A549 (cell line): ENCODE measurements at regions not wholly inside any gene's neighbourhood (a gene's known extent, or its start where the extent isn't known, plus 50 kb on each side); places are given as distances from the start of the nearest gene placed in this dataset.

Source experiments
- ATAC-seq, 2 experiments: fragments of 200-7000 bp in 1 of 2; fragments of >200 bp in 1 of 2; cut with Nextera tagmentation in 1 of 2; cut with Tn5 transposase in 1 of 2; 3 replicates each; pipeline versions ENCODE4 v1.8.0 to v1.9.1; 2018 to 2020; ENCODE audit warnings: mild to moderate bottlenecking in 1 of 2, moderate library complexity in 1 of 2
- CTCF ChIA-PET: fragments of 300-600 bp; sonication (Branson Sonifier 250); formaldehyde crosslinking; extraction: SDS; loops from one replicate; lab custom pipeline; 2021; ENCODE audit warnings: antibody characterized with exemption, inconsistent platforms; lab: Yijun Ruan, JAX
- POLR2A ChIA-PET: fragments of 350-600 bp; formaldehyde crosslinking; extraction: SDS; loops from one replicate; lab custom pipeline; 2021; ENCODE audit warnings: antibody characterized with exemption, inconsistent platforms; lab: Yijun Ruan, JAX
- DNase-seq, 2 experiments: peaks; one replicate each; pipeline versions ENCODE4 v3.0.0 to v3.0.0-alpha.2; 2011 to 2016; ENCODE audit warnings: low read depth in 1 of 2, low spot score in 1 of 2
- FAIRE-seq: peaks from 2 replicates; lab custom pipeline; 2011; peaks lifted over from hg19 to GRCh38; lab: Jason Lieb, UNC
- H3K27ac ChIP-seq, 2 experiments: fragments of >200 bp; sonication (Bioruptor Twin); formaldehyde crosslinking; 3 replicates each; pipeline ENCODE4 v1.5.1; 2016 to 2017
- H3K4me1 ChIP-seq: fragments of >200 bp; sonication (Bioruptor Twin); formaldehyde crosslinking; 3 replicates; pipeline ENCODE4 v1.6.1; 2016
- H3K4me2 ChIP-seq: fragments of >200 bp; sonication (Bioruptor Twin); formaldehyde crosslinking; 3 replicates; pipeline ENCODE4 v1.6.1; 2016
- H3K4me3 ChIP-seq: fragments of >200 bp; sonication (Bioruptor Twin); formaldehyde crosslinking; 3 replicates; pipeline ENCODE4 v1.5.1; 2016
- H3K9me3 ChIP-seq: fragments of >200 bp; sonication (Bioruptor Twin); formaldehyde crosslinking; 3 replicates; pipeline ENCODE4 v1.6.1; 2016
- CBX8 ChIP-seq: fragments of 200-600 bp; sonication (generic); IDR thresholded peaks from 2 replicates; pipeline ENCODE4 v1.6.1; 2016
- CEBPB ChIP-seq, 2 experiments: fragments of >200 bp in 1 of 2; sonication (Bioruptor Twin) in 1 of 2; formaldehyde crosslinking in 1 of 2; IDR thresholded peaks; 2 replicates each; pipeline ENCODE4 v1.6.1; 2012 to 2016
- EHMT2 ChIP-seq: fragments of 200-600 bp; sonication (generic); IDR thresholded peaks from 2 replicates; pipeline ENCODE4 v1.6.1; 2016; ENCODE audit warnings: antibody characterized with exemption, low read depth, mild to moderate bottlenecking, moderate library complexity
- EP300 ChIP-seq, 2 experiments: fragments of >200 bp; sonication (Bioruptor Twin); formaldehyde crosslinking; IDR thresholded peaks; 2 replicates in 1 of 2; 3 replicates in 1 of 2; pipeline ENCODE4 v1.6.1; 2016 to 2017
- FOSB ChIP-seq: fragments of 250-450 bp; sonication (Bioruptor Pico); IDR thresholded peaks from 2 replicates; pipeline ENCODE4 v1.5.0; 2020; ENCODE audit warnings: mild to moderate bottlenecking, moderate library complexity
- HEYL ChIP-seq: fragments of 250-450 bp; sonication (Bioruptor Pico); IDR thresholded peaks from 2 replicates; pipeline ENCODE4 v1.8.0; 2021; ENCODE audit warnings: mild to moderate bottlenecking, moderate library complexity
- JUN ChIP-seq, 2 experiments: fragments of >200 bp; sonication (Bioruptor Twin); formaldehyde crosslinking; IDR thresholded peaks; 2 replicates in 1 of 2; 3 replicates in 1 of 2; pipeline ENCODE4 v1.6.1; 2016 to 2017
- KDM1A ChIP-seq: fragments of 200-600 bp; sonication (generic); IDR thresholded peaks from 2 replicates; pipeline ENCODE4 v1.6.1; 2016; ENCODE audit warnings: low read depth, mild to moderate bottlenecking
- KDM5A ChIP-seq: fragments of 200-600 bp; sonication (generic); IDR thresholded peaks from 2 replicates; pipeline ENCODE4 v1.6.1; 2016; ENCODE audit warnings: antibody characterized with exemption, mild to moderate bottlenecking
- MYC ChIP-seq: IDR thresholded peaks from 2 replicates; pipeline ENCODE4 v1.6.1; 2012; ENCODE audit warnings: mild to moderate bottlenecking, inconsistent platforms, low read length, improper control_type of control experiment, borderline replicate concordance
- NFE2L2 ChIP-seq: fragments of 150-350 bp; conservative IDR thresholded peaks from 2 replicates; pipeline ENCODE4 v1.6.1; 2014; ENCODE audit warnings: low read length
- PHF8 ChIP-seq: fragments of 200-600 bp; sonication (generic); IDR thresholded peaks from 2 replicates; pipeline ENCODE4 v1.6.1; 2016; ENCODE audit warnings: low read depth, mild to moderate bottlenecking, antibody characterized with exemption, moderate library complexity, borderline replicate concordance
- RAD21 ChIP-seq, 2 experiments: fragments of >200 bp in 1 of 2; sonication (Bioruptor Twin) in 1 of 2; formaldehyde crosslinking in 1 of 2; IDR thresholded peaks in 1 of 2; conservative IDR thresholded peaks in 1 of 2; 2 replicates in 1 of 2; 3 replicates in 1 of 2; pipeline ENCODE4 v1.6.1; 2012 to 2018; ENCODE audit warnings: inconsistent platforms in 1 of 2
- RARB ChIP-seq: fragments of 250-450 bp; sonication (Bioruptor Pico); IDR thresholded peaks from 2 replicates; pipeline ENCODE4 v1.8.0; 2021; ENCODE audit warnings: mild to moderate bottlenecking, moderate library complexity
- RNF2 ChIP-seq: fragments of 200-600 bp; sonication (generic); IDR thresholded peaks from 2 replicates; pipeline ENCODE4 v1.6.1; 2016; ENCODE audit warnings: low read depth, mild to moderate bottlenecking, antibody characterized with exemption, moderate library complexity, borderline replicate concordance
- SREBF2 ChIP-seq: fragments of 450-650 bp; IDR thresholded peaks from 2 replicates; pipeline ENCODE4 v1.6.1; 2014; ENCODE audit warnings: mild to moderate bottlenecking, moderate library complexity
- TFCP2L1 ChIP-seq: fragments of 250-450 bp; sonication (Bioruptor Pico); IDR thresholded peaks from 2 replicates; pipeline ENCODE4 v1.5.0; 2021; ENCODE audit warnings: mild to moderate bottlenecking
- WGBS: methylation state at CpG from one replicate; pipeline ENCODE4 v1.1.6; 2017; ENCODE audit errors: missing lambda C conversion rate; 5-methylcytosine and 5-hydroxymethylcytosine counted together
- TF ChIP-seq, protein P1 (sequence below): fragments of 250-450 bp; sonication (Bioruptor Pico); IDR thresholded peaks from 2 replicates; pipeline ENCODE4 v1.5.0; 2020; ENCODE audit warnings: low read depth, mild to moderate bottlenecking, moderate library complexity
- TF ChIP-seq, protein P2 (sequence below): IDR thresholded peaks from 2 replicates; pipeline ENCODE4 v1.6.1; 2012; ENCODE audit warnings: low read depth, borderline replicate concordance
- TF ChIP-seq, protein P3 (sequence below): fragments of 200-600 bp; sonication (generic); IDR thresholded peaks from 2 replicates; pipeline ENCODE4 v1.6.1; 2016; ENCODE audit warnings: antibody characterized with exemption, mild to moderate bottlenecking, moderate library complexity
- TF ChIP-seq, protein P4 (sequence below): fragments of >200 bp; sonication (Bioruptor Twin); formaldehyde crosslinking; IDR thresholded peaks from 3 replicates; pipeline ENCODE4 v1.6.1; 2016
- TF ChIP-seq, protein P5 (sequence below): fragments of 250-450 bp; sonication (Bioruptor Pico); IDR thresholded peaks from 2 replicates; pipeline ENCODE4 v1.5.0; 2021; ENCODE audit warnings: mild to moderate bottlenecking, moderate library complexity, borderline replicate concordance
- TF ChIP-seq, protein P6 (sequence below): fragments of 450-650 bp; IDR thresholded peaks from 2 replicates; pipeline ENCODE4 v1.6.1; 2014; ENCODE audit warnings: antibody characterized with exemption

DNA sequence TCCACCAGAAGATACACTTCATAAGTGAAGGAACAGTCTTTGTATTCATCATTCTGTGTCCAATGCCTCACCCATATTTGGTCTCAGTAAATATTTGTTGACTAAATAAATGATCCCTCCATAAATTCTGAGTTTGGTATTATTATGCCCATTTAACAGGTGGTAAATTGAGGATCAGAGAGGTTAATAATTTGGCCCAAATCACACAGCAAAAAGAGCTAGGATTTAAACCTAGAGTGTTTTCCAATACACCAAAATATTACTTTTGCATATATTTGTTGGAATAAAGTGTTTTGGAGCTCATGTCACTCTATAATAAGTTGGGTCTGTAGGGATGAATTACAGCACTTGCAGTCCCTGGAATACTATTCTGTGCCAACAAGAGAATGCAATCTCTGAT is 470.3 kb downstream of the ARHGEF28 start (continued):
- TF ChIP-seq KDM1A (no peak), TFCP2L1 (CRISPR knock-in tag) (no peak), RARB (CRISPR knock-in tag) (no peak), CBX8 (no peak), EHMT2 (no peak), KDM5A (no peak), PHF8 (no peak)

DNA sequence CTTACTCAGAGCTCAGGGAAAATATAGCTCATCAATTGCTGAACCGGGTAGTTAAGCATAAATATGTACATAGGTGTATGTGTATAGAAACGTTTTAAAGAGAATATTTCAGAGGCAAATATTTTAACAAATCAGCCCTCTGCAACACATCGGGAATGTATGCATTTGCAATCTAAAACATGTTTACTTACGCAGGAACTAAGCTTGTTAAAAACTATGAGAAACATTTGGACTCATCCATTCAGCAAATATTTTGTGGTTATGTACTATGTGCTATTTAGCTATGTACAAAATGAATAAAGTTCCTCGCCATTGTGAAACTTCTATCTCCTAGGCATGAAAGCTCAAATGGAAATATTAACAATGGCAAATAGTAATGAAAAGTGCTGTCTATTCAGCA is 469.9 kb downstream of the ARHGEF28 start:
- FAIRE-seq (no peak), DNase-seq (no peak), ATAC-seq (no peak)
- Histone ChIP-seq H3K4me1 (no peaks in the 10 kb centered on the region), H3K9me3 (peaks cover 7% of the 10 kb centered on the region; the same call in 2 of the 3 replicates), H3K27ac (no peak overlapping the region), H3K4me2 (no peak overlapping the region), H3K4me3 (no peak overlapping the region)
- ChIA-PET POLR2A (no interaction called here), CTCF (interaction anchor here (0.6 to 1.4 kb wide), 2 partner anchors 40 to 546 kb away, joined by 3 to 4 read pairs; no protein-coding TSS in a partner anchor)
- TF ChIP-seq CEBPB (IDR thresholded peaks at IDR 0.05) (no peak), EP300 (IDR thresholded peaks at IDR 0.05) (no peak), JUN (IDR thresholded peaks at IDR 0.05) (no peak), HEYL (CRISPR knock-in tag) (no peak), SREBF2 (no peak), EHMT2 (no peak), MYC (no peak), CBX8 (no peak), FOSB (CRISPR knock-in tag) (no peak), RAD21 (conservative IDR thresholded peaks at IDR 0.05 in 1 of 2, IDR thresholded peaks at IDR 0.05 in 1 of 2) (no peak), KDM5A (no peak), NFE2L2 (no peak), RNF2 (no peak)
- TF ChIP-seq, protein P1, sequence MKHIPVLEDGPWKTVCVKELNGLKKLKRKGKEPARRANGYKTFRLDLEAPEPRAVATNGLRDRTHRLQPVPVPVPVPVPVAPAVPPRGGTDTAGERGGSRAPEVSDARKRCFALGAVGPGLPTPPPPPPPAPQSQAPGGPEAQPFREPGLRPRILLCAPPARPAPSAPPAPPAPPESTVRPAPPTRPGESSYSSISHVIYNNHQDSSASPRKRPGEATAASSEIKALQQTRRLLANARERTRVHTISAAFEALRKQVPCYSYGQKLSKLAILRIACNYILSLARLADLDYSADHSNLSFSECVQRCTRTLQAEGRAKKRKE = no peak
- TF ChIP-seq, protein P2, sequence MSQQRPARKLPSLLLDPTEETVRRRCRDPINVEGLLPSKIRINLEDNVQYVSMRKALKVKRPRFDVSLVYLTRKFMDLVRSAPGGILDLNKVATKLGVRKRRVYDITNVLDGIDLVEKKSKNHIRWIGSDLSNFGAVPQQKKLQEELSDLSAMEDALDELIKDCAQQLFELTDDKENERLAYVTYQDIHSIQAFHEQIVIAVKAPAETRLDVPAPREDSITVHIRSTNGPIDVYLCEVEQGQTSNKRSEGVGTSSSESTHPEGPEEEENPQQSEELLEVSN = no peak
- TF ChIP-seq, protein P3, sequence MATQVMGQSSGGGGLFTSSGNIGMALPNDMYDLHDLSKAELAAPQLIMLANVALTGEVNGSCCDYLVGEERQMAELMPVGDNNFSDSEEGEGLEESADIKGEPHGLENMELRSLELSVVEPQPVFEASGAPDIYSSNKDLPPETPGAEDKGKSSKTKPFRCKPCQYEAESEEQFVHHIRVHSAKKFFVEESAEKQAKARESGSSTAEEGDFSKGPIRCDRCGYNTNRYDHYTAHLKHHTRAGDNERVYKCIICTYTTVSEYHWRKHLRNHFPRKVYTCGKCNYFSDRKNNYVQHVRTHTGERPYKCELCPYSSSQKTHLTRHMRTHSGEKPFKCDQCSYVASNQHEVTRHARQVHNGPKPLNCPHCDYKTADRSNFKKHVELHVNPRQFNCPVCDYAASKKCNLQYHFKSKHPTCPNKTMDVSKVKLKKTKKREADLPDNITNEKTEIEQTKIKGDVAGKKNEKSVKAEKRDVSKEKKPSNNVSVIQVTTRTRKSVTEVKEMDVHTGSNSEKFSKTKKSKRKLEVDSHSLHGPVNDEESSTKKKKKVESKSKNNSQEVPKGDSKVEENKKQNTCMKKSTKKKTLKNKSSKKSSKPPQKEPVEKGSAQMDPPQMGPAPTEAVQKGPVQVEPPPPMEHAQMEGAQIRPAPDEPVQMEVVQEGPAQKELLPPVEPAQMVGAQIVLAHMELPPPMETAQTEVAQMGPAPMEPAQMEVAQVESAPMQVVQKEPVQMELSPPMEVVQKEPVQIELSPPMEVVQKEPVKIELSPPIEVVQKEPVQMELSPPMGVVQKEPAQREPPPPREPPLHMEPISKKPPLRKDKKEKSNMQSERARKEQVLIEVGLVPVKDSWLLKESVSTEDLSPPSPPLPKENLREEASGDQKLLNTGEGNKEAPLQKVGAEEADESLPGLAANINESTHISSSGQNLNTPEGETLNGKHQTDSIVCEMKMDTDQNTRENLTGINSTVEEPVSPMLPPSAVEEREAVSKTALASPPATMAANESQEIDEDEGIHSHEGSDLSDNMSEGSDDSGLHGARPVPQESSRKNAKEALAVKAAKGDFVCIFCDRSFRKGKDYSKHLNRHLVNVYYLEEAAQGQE = no peak
- TF ChIP-seq, protein P4, sequence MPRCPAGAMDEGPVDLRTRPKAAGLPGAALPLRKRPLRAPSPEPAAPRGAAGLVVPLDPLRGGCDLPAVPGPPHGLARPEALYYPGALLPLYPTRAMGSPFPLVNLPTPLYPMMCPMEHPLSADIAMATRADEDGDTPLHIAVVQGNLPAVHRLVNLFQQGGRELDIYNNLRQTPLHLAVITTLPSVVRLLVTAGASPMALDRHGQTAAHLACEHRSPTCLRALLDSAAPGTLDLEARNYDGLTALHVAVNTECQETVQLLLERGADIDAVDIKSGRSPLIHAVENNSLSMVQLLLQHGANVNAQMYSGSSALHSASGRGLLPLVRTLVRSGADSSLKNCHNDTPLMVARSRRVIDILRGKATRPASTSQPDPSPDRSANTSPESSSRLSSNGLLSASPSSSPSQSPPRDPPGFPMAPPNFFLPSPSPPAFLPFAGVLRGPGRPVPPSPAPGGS = no peak
- TF ChIP-seq, protein P5, sequence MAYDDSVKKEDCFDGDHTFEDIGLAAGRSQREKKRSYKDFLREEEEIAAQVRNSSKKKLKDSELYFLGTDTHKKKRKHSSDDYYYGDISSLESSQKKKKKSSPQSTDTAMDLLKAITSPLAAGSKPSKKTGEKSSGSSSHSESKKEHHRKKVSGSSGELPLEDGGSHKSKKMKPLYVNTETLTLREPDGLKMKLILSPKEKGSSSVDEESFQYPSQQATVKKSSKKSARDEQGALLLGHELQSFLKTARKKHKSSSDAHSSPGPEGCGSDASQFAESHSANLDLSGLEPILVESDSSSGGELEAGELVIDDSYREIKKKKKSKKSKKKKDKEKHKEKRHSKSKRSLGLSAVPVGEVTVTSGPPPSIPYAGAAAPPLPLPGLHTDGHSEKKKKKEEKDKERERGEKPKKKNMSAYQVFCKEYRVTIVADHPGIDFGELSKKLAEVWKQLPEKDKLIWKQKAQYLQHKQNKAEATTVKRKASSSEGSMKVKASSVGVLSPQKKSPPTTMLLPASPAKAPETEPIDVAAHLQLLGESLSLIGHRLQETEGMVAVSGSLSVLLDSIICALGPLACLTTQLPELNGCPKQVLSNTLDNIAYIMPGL (CRISPR knock-in tag) = no peak
- TF ChIP-seq, protein P6, sequence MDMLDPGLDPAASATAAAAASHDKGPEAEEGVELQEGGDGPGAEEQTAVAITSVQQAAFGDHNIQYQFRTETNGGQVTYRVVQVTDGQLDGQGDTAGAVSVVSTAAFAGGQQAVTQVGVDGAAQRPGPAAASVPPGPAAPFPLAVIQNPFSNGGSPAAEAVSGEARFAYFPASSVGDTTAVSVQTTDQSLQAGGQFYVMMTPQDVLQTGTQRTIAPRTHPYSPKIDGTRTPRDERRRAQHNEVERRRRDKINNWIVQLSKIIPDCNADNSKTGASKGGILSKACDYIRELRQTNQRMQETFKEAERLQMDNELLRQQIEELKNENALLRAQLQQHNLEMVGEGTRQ = no peak
- 45% methylated on average over 5 of the region's 5 CpGs for WGBS
